ENCODE measurements at regions not wholly inside any gene's neighbourhood (a gene's known extent, or its start where the extent isn't known, plus 50 kb on each side); places are given as distances from the start of the nearest gene placed in this dataset.

GRCh38 chr11:44423289-44423688, 113.3 kb upstream of the ALX4 start:
- peaks cover 22% of the 10 kb centered on the region; the same call in 1 of the 2 replicates for H3K27me3 ChIP-seq (ENCODE audit: insufficient read depth, low read length)
- POLR2A ChIA-PET, result no interaction called here

More at GRCh38 chr11:44423289-44423688, 113.3 kb upstream of the ALX4 start:
- DNase-seq (ENCODE audit: low read depth, low spot score), result no peak
- Histone ChIP-seq H3K4me1 (ENCODE audit: control insufficient read depth in 1 of 2, insufficient read depth in 2 of 2, low read length in 2 of 2) (no peaks in the 10 kb centered on the region), H2AFZ (ENCODE audit: low read depth, low read length, poor library complexity, severe bottlenecking) (no peak overlapping the region), H3K4me2 (ENCODE audit: low read length) (no peak overlapping the region), H3K36me3 (ENCODE audit: control insufficient read depth in 1 of 2, insufficient read depth in 2 of 2, low read length in 2 of 2) (no peaks in the 10 kb centered on the region), H3K9me2 (ENCODE audit: insufficient read depth) (no peaks in the 10 kb centered on the region), H3K4me3 (replicated peaks in 1 of 2; ENCODE audit: low read depth in 1 of 2, low read length in 2 of 2) (no peak overlapping the region), H3K9me3 (ENCODE audit: control insufficient read depth in 1 of 2, insufficient read depth in 1 of 2, low read depth in 1 of 2, low read length in 2 of 2) (no peaks in the 10 kb centered on the region), H3K9ac (ENCODE audit: low read length) (no peak overlapping the region), H3K79me2 (ENCODE audit: insufficient read depth, low read length) (no peaks in the 10 kb centered on the region), H3K27ac (ENCODE audit: low read depth, low read length) (no peak overlapping the region), H4K20me1 (ENCODE audit: insufficient read depth) (no peaks in the 10 kb centered on the region)
- BruUV-seq (replicated peaks), result no TSS peak
- TF ChIP-seq POLR2A (IDR thresholded peaks at IDR 0.05; ENCODE audit: borderline replicate concordance, extremely low read depth, insufficient read depth, insufficient read length), result no peak
- no peak for TF ChIP-seq ELF1 (IDR thresholded peaks at IDR 0.05; ENCODE audit: borderline replicate concordance, low read depth)
- no peak for TF ChIP-seq EGR1 (IDR thresholded peaks at IDR 0.05; ENCODE audit: low read depth)
- TF ChIP-seq JUND (IDR thresholded peaks at IDR 0.05), result no peak
- no peak for TF ChIP-seq CBX3 (IDR thresholded peaks at IDR 0.05; ENCODE audit: low read depth)
- no peak for TF ChIP-seq SP1 (IDR thresholded peaks at IDR 0.05; ENCODE audit: low read depth)
- TF ChIP-seq TCF7L2 (IDR thresholded peaks at IDR 0.05; ENCODE audit: borderline replicate concordance, extremely low read depth, insufficient read depth, insufficient read length), result no peak
- TF ChIP-seq, protein P1, sequence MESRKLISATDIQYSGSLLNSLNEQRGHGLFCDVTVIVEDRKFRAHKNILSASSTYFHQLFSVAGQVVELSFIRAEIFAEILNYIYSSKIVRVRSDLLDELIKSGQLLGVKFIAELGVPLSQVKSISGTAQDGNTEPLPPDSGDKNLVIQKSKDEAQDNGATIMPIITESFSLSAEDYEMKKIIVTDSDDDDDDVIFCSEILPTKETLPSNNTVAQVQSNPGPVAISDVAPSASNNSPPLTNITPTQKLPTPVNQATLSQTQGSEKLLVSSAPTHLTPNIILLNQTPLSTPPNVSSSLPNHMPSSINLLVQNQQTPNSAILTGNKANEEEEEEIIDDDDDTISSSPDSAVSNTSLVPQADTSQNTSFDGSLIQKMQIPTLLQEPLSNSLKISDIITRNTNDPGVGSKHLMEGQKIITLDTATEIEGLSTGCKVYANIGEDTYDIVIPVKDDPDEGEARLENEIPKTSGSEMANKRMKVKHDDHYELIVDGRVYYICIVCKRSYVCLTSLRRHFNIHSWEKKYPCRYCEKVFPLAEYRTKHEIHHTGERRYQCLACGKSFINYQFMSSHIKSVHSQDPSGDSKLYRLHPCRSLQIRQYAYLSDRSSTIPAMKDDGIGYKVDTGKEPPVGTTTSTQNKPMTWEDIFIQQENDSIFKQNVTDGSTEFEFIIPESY (IDR thresholded peaks at IDR 0.05; ENCODE audit: extremely low read depth, insufficient replicate concordance, low read length), result no peak
- TF ChIP-seq CTCF (IDR thresholded peaks at IDR 0.05 in 2 of 3, conservative IDR thresholded peaks at IDR 0.05 in 1 of 3; ENCODE audit: borderline replicate concordance in 1 of 3, insufficient read depth in 1 of 3, low read depth in 2 of 3, low read length in 2 of 3), result no peak
- TF ChIP-seq ZNF274 (IDR thresholded peaks at IDR 0.05; ENCODE audit: low read depth, low read length), result no peak
- no peak for TF ChIP-seq SRF (IDR thresholded peaks at IDR 0.05; ENCODE audit: low read depth)
- no peak for TF ChIP-seq EZH2 (IDR thresholded peaks at IDR 0.05)
- TF ChIP-seq, protein P2, sequence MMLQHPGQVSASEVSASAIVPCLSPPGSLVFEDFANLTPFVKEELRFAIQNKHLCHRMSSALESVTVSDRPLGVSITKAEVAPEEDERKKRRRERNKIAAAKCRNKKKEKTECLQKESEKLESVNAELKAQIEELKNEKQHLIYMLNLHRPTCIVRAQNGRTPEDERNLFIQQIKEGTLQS (IDR thresholded peaks at IDR 0.05), result no peak
- ATAC-seq, result no peak
- CTCF ChIA-PET, result no interaction called here
- RAD21 ChIA-PET (ENCODE audit: low non-redundant PET in 1 of 2, low total read pairs in 2 of 2, uncharacterized antibody in 2 of 2, unreplicated experiment in 2 of 2), result no interaction called here
- intact Hi-C loops (cut with micrococcal nuclease), result no loop called here

Data from HCT116 (cell line).